Right lobe of liver (tissue), 6 donors: ENCODE measurements at regions not wholly inside any gene's neighbourhood (a gene's known extent, or its start where the extent isn't known, plus 50 kb on each side); places are given as distances from the start of the nearest gene placed in this dataset.

Experiments
- ATAC-seq, 4 donors: fragments of 200-7000 bp; cut with Tn5 transposase; one replicate each; pipeline ENCODE4 v1.9.1; 2020; ENCODE audit warnings: mild to moderate bottlenecking in 4 of 4, moderate library complexity in 4 of 4
- DNase-seq, 3 donors: peaks; one replicate each; pipeline ENCODE4 v3.0.0-alpha.2; 2020
- H3K27ac ChIP-seq, 3 donors: fragments of 200-600 bp; one replicate each; pipeline ENCODE4 v1.8.0; 2022
- H3K27me3 ChIP-seq, 2 donors: fragments of 200-600 bp; one replicate each; pipeline ENCODE4 v1.8.0; 2022
- H3K36me3 ChIP-seq, 4 donors: fragments of 200-600 bp; sonication (generic) in 1 of 4; one replicate each; pipeline versions ENCODE4 v1.5.1 to v1.8.0; 2017 to 2022; ENCODE audit warnings: control low read depth in 1 of 4
- H3K4me1 ChIP-seq, 4 donors: fragments of 200-600 bp; sonication (generic) in 1 of 4; one replicate each; pipeline versions ENCODE4 v1.5.1 to v1.8.0; 2017 to 2022; ENCODE audit warnings: control low read depth in 1 of 4
- H3K4me3 ChIP-seq, 3 donors: fragments of 200-600 bp; one replicate each; pipeline ENCODE4 v1.8.0; 2022
- H3K9me3 ChIP-seq, 4 donors: fragments of 200-600 bp; sonication (generic) in 1 of 4; one replicate each; pipeline versions ENCODE4 v1.5.1 to v1.8.0; 2017 to 2022; ENCODE audit warnings: control low read depth in 1 of 4
- CTCF ChIP-seq, 4 donors: fragments of 200-600 bp in 3 of 4; fragments of 450-650 bp in 1 of 4; IDR thresholded peaks; one replicate each; pipeline versions ENCODE4 v1.5.1 to v1.8.0; 2016 to 2022; ENCODE audit warnings: antibody characterized with exemption in 4 of 4, mild to moderate bottlenecking in 2 of 4
- POLR2A ChIP-seq: fragments of 450-650 bp; IDR thresholded peaks from one replicate; pipeline ENCODE4 v1.6.1; 2017; ENCODE audit warnings: antibody characterized with exemption, mild to moderate bottlenecking
- WGBS: methylation state at CpG from one replicate; pipeline ENCODE4 v1.1.6; 2018; ENCODE audit warnings: low coverage, low lambda C conversion rate; ENCODE audit not compliant: insufficient coverage; ENCODE audit errors: missing lambda C conversion rate; 5-methylcytosine and 5-hydroxymethylcytosine counted together
- intact Hi-C, 2 donors: fragments of 100-400 bp; cut with DNase I; formaldehyde crosslinking; loops; one replicate each; pipeline versions ENCODE4 v1.11.2 to v1.14.1; 2022
- donor health status: DM: no; HTN: yes; CAD: no.
- donor health status: DM: no; HTN: no; CAD: no.
- donor health status: DM: no; HTN: no; CAD: no.
- donor health status: DM: no; HTN: yes; CAD: no.
- donor health status: DM: no; HTN: yes; CAD: no.

GRCh38 chr7:94127026-94127425 is 122.9 kb upstream of the BET1 start:
- H3K9me3 ChIP-seq: no peaks in the 10 kb centered on the region
- ATAC-seq: no peak
- intact Hi-C loops: no loop called here

GRCh38 chr7:94128072-94128471 is 123.9 kb upstream of the BET1 start:
- H3K4me3 ChIP-seq: no peak overlapping the region
- 40% methylated on average over 2 of the region's 2 CpGs for WGBS
- no peak for DNase-seq
- no peak for ATAC-seq
- no peaks in the 10 kb centered on the region for H3K36me3 ChIP-seq
- no peak for TF ChIP-seq POLR2A
- TF ChIP-seq CTCF (IDR thresholded peaks at IDR 0.05): no peak
- H3K27me3 ChIP-seq: no peaks in the 10 kb centered on the region
- no peak overlapping the region for H3K27ac ChIP-seq
- intact Hi-C loops: no loop called here
- H3K9me3 ChIP-seq: no peaks in the 10 kb centered on the region
- H3K4me1 ChIP-seq: no peaks in the 10 kb centered on the region

More at GRCh38 chr7:94127026-94127425, 122.9 kb upstream of the BET1 start:
- no peaks in the 10 kb centered on the region for H3K27me3 ChIP-seq
- H3K4me1 ChIP-seq: no peaks in the 10 kb centered on the region
- H3K27ac ChIP-seq: no peak overlapping the region
- no peaks in the 10 kb centered on the region for H3K36me3 ChIP-seq
- no peak overlapping the region for H3K4me3 ChIP-seq
- no peak for DNase-seq
- TF ChIP-seq POLR2A (no peak), CTCF (IDR thresholded peaks at IDR 0.05) (no peak)

GRCh38 chr7:94129443-94130140 is 125.4 kb upstream of the BET1 start:
- Histone ChIP-seq H3K36me3 (no peaks in the 10 kb centered on the region), H3K27ac (no peak overlapping the region), H3K27me3 (no peaks in the 10 kb centered on the region), H3K4me1 (no peaks in the 10 kb centered on the region), H3K9me3 (no peaks in the 10 kb centered on the region), H3K4me3 (no peak overlapping the region)
- TF ChIP-seq POLR2A (no peak), CTCF (IDR thresholded peaks at IDR 0.05) (no peak)
- WGBS: 17% methylated on average over 1 of the region's 1 CpG
- intact Hi-C loops: no loop called here
- ATAC-seq (no peak), DNase-seq (no peak)

GRCh38 chr7:94130716-94131115 is 126.6 kb upstream of the BET1 start:
- DNase-seq (no peak), ATAC-seq (no peak)
- WGBS: 63% methylated on average over 1 of the region's 3 CpGs

More at GRCh38 chr7:94130716-94131115, 126.6 kb upstream of the BET1 start:
- Histone ChIP-seq H3K4me3 (no peak overlapping the region), H3K27ac (no peak overlapping the region), H3K9me3 (no peaks in the 10 kb centered on the region), H3K4me1 (no peaks in the 10 kb centered on the region), H3K36me3 (no peaks in the 10 kb centered on the region), H3K27me3 (no peaks in the 10 kb centered on the region)
- intact Hi-C loops: no loop called here
- TF ChIP-seq POLR2A (no peak), CTCF (IDR thresholded peaks at IDR 0.05) (no peak)
